HG02678 (cell line): ENCODE measurements at regions not wholly inside any gene's neighbourhood (a gene's known extent, or its start where the extent isn't known, plus 50 kb on each side); places are given as distances from the start of the nearest gene placed in this dataset.
A peak's percentile ranks its signal among the peaks of the same experiment; 100 is the strongest.

Experiments used
- ATAC-seq: cut with Tn5 transposase; IDR thresholded peaks from one replicate; pipeline ENCODE4 v1.9.1; 2021; ENCODE audit warnings: mild to moderate bottlenecking, moderate library complexity; ENCODE audit not compliant: unreplicated experiment

DNA sequence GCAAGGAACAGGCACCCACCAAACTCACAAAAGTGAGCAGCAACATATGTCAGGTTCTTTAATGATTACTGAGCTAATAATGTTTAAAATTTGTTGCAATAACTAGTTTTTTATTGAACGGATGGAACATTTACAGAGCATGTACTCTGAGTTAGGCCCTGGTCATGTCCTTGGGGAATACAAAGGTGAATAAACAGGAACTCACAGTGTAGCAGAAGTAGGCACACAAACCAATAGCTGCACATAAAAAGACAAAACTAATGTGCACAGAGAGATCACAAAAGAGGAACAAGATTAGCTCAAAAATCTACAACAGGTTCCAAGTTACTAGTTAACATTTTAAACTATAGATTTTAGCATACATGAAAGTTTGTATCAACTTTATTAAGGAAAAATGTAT is 505.3 kb upstream of the PPP2R3A start:
- ATAC-seq, result no peak

DNA sequence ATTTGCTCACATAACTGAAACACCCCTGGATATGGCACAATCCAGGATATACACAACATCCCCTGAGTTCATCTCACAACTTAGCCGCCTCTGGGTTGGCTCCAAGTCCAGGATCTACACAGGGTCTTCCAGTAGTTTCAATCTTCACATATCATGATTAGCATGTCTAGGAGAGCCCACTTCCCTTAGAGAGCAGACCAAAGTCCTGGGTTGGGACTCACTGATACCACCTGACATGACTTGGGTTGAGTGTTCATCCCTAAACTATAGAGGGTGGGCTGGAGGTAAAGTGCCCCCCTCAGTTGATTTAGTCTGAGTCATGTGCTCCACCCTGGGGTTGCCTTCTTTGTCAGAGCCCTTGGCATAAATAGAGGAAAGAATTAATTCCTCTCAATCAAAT is 493.6 kb upstream of the PPP2R3A start:
- ATAC-seq, result no peak

DNA sequence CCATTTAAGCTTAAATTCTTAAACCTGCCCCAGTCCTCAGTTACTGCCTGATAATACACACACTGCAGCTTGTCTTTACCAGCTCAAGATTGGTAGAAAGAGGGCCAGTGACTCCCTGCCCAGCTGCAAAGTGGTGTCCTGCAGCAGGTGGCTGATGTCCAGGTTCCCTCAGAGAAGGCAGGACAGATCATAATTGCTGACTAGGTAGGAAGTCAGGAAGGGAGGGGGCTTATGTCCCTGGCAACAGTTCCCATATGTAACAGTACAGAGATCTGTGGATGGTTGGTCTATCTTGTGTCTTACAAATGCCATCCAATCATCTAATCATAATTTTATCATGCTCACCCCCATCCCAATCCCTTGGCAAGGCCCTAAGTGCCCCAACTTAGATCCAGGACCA is 492.1 kb upstream of the PPP2R3A start:
- ATAC-seq, result no peak

DNA sequence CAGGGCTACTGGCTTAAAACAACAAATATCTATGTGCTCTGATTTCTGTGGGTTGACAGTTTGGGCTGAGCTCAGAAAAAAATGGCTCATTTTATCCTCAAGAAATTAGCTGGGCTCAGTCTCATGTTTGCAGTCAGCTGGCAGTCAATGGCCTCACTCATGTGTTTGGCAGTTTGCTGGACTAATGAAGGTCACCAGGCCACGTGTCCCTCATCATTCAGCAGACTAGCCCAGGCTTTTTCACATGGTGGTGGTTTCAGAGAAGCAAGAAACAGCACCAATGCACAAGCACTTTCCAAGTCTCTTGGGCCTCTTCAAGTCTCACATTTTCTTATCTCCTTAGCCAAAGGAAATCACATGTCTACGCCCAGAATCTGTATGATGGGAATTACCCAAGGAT is 478.3 kb upstream of the PPP2R3A start:
- ATAC-seq, result no peak

DNA sequence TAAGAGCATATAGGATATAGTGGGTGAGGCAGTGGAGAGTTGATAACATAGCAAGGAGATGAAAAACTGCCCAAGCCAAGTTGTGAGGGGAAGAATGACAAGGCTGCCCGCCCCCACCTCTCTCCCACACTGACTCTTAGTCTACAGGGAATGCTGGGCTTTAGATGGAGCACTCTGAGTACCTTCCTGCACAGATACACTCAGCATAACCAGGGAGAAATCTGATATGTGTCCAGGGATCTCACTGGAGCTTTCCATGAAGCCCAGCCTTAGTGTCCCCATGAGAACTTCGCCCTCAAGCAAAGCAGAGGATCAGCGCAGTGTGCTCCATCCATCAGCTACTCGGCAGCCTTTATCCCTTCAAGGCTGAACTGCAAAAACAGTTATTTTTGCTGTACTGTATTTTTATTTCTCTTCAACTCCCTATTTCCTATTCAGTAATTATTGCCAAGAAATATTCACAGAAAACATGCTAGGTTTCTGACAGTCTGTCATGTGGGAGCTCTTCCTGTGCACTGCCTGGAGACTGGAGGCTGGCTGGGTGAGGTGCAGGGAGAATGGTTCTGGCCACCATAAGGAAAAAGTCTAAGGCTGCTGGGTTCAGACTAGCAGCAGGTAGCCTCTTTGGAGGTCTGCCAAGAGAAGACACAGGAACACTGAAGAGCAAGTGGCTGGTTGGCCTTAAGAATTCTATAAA is 475.2 kb upstream of the PPP2R3A start:
- no peak for ATAC-seq

DNA sequence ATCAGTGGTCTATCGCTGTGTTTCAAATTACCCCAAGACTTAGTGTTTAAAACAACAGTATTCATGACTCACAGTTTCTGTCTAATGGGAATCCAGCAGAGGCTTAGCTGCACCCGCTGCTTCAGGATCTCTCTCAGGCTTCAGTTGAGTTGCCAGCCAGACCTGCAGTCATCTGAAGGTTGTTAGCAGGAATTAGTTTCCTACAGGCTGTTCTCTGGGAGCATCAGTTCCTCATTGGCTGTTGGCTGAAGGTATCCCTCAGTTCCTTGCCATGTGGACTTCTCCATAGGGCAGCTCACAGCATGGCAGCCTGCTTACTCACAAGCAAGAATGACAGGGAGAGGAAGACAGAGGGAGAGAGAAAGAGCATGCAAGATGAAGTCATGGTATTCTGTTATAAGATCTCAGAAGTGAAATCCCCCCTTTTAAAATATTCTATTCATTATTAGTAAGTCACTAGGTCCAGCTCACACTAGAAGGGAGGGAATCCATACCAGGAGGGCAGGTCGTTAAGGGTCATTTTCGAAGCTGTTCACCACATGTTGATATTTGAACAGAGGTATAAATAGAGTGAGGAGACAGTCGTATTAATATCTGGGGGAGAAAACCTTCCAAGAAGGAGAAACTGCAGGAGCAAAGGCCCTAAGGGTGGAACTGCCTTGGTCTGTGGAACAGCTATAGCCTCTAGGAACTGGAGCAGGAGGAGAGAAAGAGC is 473.9 kb upstream of the PPP2R3A start:
- ATAC-seq, result no peak

DNA sequence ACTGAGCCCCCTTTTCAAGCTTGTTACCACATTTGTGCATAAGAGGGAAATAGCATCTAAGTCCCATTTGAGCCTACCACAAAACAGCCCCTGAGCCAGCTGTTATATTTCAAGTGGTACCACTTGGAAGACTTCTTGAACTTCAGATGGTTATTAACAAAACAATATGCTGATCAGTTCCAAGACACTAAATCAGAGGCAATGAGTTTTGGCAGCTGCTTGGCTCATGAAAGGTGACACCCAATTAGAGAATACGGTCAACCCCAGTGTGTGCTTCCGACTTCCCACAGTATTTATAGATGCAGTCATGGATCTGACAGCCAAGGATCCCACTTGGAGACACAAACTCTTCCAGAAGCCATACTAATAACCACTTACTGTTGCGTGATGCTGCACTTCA is 469.6 kb upstream of the PPP2R3A start:
- ATAC-seq, result no peak

DNA sequence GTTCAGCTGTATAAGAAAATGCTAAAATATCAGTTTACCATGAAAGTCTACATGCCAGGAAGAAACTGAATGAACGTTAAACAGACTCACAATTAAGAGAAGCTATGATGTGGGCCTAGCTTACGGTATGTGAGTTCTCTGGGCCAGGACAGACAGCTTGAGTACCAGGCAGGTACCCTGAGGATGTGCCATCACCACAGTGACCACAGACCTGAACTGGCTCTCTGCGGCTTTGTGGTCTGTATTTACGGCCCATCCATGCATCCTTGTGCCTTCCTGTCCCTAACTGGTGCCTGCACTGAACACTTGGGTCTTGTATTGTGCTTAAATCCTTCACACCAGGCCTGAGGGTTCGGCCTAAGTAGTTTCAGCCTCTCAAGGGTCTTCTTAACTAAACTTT is 467.5 kb upstream of the PPP2R3A start:
- ATAC-seq, result no peak

DNA sequence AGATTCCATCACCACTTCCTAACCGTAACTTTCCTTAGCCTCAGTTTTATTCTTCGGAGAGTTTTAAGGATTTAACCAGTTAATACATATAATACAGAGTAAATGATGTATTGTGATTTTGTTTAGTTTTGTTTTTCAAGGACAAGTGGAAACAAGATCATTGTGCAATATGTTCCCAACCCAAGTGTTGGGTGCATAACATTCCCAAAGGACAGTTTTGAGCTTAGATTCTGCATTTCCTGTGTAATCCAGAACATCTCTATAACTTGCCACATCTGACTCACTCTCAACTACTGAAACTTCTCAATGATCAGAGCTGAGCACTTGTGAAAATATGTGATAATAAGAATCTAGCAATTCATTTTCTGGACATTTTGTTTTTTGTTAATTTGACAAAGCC is 466.1 kb upstream of the PPP2R3A start:
- ATAC-seq, result no peak

DNA sequence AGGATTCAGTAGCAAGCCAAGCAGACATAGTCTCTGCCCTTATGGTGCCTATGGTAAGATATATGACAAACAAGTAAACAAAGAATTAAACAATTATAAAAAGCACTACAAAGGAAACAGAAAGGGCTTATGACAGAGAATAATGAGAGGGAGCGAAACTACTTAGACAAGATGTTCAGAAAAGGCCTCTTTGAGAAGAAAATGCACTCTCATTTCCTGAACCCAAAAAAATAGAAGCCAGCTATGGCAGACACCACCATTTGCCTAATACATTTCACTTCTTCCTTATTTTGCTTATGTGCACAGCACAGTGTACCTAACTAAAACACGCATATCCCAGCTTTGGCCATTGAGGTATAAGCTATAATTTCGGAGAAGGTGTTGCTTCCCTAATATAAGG is 465.5 kb upstream of the PPP2R3A start:
- no peak for ATAC-seq

DNA sequence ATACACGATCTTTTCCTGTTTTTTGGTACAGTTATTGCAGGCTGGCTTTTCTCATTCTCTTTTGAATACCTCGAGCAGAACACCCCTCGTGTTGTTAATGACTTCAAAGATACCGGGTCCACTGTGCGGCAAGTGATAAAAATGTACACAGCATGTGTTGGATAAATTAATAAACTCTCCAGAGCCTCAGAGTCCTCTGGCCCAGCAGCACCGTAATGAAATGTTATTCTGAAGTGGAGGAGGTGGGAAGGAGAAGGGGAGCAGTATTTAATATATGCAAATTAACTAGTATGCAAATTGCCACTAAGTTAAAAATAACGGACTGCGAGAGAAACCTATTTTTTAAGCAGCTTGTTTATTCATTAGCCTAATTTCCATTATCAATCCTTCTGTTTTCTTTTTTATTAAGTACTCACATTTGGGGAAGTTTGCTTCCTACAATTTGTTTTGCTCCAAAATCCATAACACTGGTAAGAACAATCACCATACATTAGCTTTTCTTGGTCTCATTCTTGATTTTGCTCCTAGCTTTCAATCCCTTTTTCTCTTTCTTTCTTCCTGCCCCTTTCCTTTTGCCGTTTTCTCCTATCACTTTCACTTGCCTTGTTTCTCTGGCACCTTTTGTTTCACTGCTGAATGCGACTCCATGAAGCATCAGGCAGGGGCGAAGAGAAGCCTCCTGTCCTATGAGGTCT is 462.3 kb upstream of the PPP2R3A start:
- no peak for ATAC-seq

DNA sequence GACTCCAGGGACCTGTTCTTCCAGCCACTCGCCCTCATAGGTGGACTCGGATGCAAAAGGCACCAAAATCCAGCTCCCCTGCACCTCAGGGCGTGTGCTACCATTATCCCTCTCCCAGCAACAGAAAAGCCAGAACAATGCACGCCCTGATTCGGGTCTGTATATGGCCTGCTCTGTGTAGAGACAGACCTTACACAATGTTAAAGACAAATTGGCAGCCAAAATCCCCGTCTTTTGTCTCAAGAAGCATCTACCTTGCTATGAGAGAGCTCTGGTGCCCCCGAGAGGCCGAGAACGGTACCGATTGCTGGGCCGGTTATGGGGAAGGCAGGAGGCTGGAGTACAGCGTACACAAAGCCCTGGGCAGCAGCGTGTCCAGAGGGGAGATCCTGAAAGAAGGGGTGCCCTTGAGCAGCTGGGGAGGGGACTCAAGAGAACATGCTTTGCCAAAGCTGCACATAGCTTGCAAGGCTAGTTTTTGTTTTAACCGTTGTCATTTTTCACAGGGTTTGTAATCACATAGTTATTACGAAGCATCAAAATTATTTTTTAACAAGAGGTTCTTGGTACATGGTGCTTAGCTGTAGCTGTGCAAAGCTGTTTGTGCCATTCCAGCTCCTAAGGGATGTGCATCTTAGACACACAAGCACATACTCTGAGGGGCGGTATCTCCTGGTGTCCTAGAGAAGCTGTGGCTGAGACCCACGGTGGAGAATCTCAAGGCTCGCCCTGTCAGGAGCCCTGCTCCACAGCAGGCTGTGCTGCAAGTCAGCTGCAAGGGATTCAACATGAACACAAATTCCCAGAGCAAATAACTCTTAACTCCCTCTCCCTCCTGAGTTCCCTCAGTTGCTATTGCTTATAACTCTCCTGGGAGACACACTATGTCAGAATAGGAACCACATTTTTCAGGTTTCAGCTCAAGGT is 461.5 kb upstream of the PPP2R3A start:
- ATAC-seq, result peak; percentile 82

DNA sequence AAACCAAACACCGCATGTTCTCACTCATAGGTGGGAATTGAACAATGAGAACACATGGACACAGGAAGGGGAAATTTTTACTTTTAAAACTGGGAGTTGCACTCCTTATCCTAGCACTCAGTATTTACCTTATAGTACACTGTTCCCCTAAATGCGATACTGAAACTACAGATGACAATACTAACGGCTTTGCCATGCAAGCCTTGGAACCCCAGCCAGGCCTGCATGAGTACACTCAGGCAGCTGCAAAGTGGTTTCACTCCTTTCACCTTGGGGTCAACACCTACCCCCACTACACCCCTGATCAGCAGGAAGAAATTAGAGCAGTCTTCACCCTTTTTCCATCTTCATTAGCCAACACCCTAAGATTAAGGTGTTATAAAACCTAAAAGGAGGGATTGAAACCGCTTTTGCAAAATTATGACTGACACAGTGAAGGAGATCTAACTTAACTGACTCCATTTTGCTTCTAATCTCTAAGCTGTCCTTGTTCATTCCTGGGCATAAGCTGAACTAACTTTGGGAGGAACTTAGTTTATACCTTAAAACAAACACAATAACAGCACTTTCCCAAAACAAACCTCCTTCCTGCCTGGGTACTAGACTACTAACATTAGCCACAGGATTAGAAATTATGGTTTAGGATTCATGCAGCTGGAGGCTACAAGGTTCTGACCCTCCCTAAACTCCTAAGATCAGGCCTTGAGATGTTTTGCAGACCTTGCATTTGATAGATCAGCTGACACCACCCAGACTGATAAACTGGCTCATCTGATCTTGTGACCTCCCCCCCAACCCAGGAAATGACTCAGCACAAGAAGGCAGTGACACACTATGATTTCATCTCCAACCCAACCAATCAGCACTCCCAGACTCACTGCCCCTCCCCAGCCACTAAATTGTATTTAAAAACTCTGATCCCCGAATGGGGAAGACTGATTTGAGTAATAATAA is 452.1 kb upstream of the PPP2R3A start:
- no peak for ATAC-seq

DNA sequence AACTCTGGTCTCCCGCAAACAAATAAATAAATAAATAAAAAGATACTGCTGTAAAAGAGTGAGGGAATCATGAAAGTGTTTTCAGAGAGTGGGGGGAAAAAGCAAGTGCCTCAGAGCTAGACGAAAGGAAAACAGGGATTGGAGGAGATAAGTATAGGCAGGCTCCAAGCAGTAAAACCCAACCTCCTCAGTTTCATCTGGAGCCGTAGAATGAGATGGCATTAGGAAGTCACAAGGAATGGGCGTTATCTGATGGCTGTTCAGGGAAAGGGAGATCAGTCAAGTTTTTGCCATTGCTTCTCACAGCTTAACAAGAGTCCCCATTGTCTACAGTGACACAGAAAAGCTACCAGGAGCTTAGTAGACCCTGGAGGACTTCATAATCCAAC is 451.5 kb upstream of the PPP2R3A start:
- no peak for ATAC-seq

DNA sequence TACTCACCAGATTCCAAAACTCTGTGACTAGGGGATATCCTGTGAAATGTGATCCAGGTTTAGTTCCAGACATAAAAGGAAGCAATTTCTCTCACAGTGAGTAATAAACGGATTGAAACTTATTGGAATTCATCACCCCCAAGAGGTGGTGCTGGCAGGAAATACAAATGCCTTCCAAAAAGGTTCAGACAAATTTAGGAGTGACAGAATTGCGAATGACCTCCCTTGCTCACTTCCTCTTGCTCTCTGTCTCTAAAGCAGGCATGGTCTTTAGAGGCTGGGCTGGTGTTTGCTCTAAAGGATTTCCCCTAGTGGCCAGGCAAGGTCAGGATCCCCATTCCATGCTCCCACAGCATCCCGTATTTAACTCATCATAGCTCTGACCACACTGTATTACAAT is 449.4 kb upstream of the PPP2R3A start:
- ATAC-seq, result no peak

DNA sequence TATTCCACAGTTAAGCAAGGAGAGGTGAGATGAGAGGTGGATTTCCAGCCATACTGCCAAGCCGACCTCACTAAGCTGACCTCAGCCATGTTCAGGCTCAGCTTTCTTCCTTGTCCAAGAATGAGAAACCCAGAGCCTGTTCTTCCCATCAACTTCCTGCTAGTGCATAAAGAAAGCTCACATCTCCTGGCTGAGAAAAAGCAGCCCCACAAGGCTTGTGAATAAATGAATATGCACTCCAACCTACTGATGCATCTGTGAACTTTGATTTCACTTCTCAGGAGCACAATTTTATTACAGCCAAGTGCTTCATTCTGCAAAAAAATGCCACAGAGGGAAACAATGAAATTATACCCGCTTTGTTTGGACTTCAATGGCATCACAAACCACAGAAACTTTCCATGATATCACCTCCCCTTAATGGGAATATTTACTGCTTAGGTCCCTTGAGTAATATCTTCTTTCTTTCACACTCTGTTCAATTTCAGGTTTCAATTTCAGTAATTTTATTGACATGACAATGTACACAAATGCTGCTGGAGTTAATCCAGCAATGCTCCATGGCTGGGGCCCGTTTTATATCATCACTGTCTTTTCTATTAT is 437.0 kb upstream of the PPP2R3A start:
- ATAC-seq, result no peak

DNA sequence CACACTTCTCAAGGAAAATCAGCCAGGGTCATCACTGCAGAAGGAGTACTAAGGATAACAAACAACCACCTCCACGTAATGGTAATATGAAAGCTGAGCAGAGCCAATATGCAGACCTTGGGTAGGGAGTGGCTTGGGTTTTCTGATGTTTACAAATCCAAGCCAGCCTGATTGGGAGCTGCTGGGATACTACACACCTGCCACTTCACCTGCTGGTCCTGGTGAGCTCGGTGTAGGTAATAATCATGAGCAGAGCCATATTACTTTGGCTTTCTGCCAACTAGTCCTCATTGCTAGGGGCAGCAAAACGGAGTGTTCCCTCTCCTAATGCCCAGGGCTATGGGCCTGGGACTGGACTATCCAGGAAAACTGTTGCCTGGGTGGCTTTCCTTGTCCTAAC is 433.5 kb upstream of the PPP2R3A start:
- no peak for ATAC-seq

DNA sequence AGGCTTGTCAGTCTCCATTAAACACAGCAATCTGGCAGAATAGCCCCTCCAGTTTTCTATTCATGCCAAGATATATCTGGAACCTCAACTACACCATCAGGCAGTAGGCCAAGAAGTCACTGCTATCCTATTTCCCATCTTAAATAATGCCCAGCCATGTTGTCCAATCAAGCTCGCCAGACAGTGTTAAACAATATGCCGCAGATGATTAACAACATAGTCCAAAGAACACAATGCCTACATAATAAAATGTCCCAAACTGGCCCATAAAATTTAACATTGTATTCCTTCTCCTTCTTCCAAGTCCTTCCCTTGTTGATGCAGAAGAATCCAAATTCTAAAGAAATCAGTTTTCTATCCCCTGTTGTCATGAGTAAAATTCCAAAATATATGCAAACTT is 427.4 kb upstream of the PPP2R3A start:
- ATAC-seq, result no peak

DNA sequence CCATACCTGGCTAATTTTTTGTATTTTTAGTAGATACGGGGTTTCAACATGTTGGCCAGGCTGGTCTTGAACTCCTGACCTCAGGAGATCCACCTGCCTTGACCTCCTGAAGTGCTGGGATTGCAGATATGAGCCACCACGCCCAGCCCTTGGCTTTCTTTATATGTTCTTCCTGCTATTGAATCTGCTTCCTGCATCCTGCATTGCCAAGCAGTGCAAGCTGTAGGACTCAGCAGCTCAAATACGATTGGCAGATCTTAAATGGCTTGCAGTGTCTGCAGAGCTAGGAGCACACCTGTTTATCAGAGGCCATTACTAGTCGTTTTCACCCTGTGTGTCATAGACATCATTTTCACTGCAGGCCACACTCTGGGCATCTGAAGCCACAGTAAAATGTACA is 426.2 kb upstream of the PPP2R3A start:
- ATAC-seq, result no peak

DNA sequence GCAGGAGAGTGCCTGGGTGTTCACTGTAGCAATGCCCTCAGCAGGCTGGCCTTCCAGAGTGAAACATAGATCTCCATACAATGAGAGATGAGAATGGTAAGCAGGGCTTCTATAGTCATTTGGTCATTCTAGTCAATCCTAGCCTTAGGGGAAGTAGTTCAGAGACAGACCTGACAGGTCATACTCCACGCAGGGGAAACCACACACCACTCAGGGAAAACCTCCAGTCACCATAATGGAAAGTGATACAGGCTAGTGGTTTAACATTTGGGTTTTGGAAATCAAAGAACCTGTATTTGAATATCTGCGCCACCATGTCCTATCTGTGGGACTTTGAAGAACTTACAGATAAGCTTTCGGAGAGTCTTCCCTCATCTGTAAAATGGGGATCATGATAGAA is 425.7 kb upstream of the PPP2R3A start:
- ATAC-seq, result no peak
